K562 (cell line): ENCODE measurements at regions not wholly inside any gene's neighbourhood (a gene's known extent, or its start where the extent isn't known, plus 50 kb on each side); places are given as distances from the start of the nearest gene placed in this dataset.

Experiments
- ATAC-seq: fragments of 200-7000 bp; cut with Tn5 transposase; 3 replicates; pipeline ENCODE4 v1.9.1; 2020; ENCODE audit warnings: moderate library complexity
- BruUV-seq: library from RNA; stranded (reverse); fragments of 400-500 nt; replicated peaks from 2 replicates; lab custom pipeline; 2021; lab: Mats Ljungman, UMichigan
- CTCF ChIA-PET: fragments of 300-600 bp; formaldehyde crosslinking; extraction: SDS; loops from one replicate; lab custom pipeline; 2021; ENCODE audit warnings: low intra/inter-chr PET ratio; lab: Yijun Ruan, JAX
- POLR2A ChIA-PET: fragments of 300-600, 350-650 bp; sonication (Branson Sonifier 250); formaldehyde crosslinking; extraction: SDS; loops from one replicate; lab custom pipeline; 2021; ENCODE audit warnings: antibody characterized with exemption, inconsistent platforms; lab: Yijun Ruan, JAX
- DNase-seq, 4 experiments: peaks; one replicate each; pipeline versions ENCODE4 v3.0.0 to v3.0.0-alpha.2; 2011 to 2018; ENCODE audit warnings: low spot score in 3 of 4, mixed read lengths in 3 of 4; ENCODE audit errors: extremely low read depth in 1 of 4
- FAIRE-seq: peaks from 2 replicates; lab custom pipeline; 2011; peaks lifted over from hg19 to GRCh38; lab: Jason Lieb, UNC
- H2AFZ ChIP-seq: 2 replicates; pipeline ENCODE4 v1.6.0; 2011; ENCODE audit warnings: low read depth, low read length, control low read depth, inconsistent platforms
- H3K27ac ChIP-seq: fragments of 200-600 bp; 3 replicates; pipeline ENCODE4 v1.8.0; 2011; ENCODE audit warnings: low read depth, mild to moderate bottlenecking, control low read depth, inconsistent platforms, low read length, moderate library complexity, mixed read lengths; ENCODE audit errors: extremely low read depth
- H3K27me3 ChIP-seq, 2 experiments: fragments of 300-600 bp in 1 of 2; 2 replicates in 1 of 2; 3 replicates in 1 of 2; pipeline versions ENCODE4 v1.6.0 to v1.8.0; 2011; ENCODE audit warnings: inconsistent platforms in 2 of 2, low read length in 2 of 2, mild to moderate bottlenecking in 1 of 2, mixed read lengths in 1 of 2, moderate library complexity in 1 of 2; ENCODE audit not compliant: control insufficient read depth in 2 of 2, insufficient read depth in 2 of 2
- H3K36me3 ChIP-seq: fragments of 300-600 bp; 3 replicates; pipeline ENCODE4 v1.8.0; 2011; ENCODE audit warnings: mild to moderate bottlenecking, low read length, inconsistent platforms; ENCODE audit not compliant: control insufficient read depth, insufficient read depth
- H3K4me1 ChIP-seq, 2 experiments: fragments of 200-600 bp in 1 of 2; replicated peaks in 1 of 2; 2 replicates in 1 of 2; 3 replicates in 1 of 2; pipeline versions ENCODE4 v1.5.1 to v1.8.0; 2011; ENCODE audit warnings: inconsistent platforms in 2 of 2, low read length in 2 of 2, mild to moderate bottlenecking in 1 of 2, mixed read lengths in 1 of 2, moderate library complexity in 1 of 2; ENCODE audit not compliant: control insufficient read depth in 2 of 2, insufficient read depth in 2 of 2
- H3K4me2 ChIP-seq: 2 replicates; pipeline ENCODE4 v1.6.1; 2011; ENCODE audit warnings: low read length, control low read depth, inconsistent platforms, mixed read lengths; ENCODE audit not compliant: insufficient read depth
- H3K4me3 ChIP-seq: fragments of 200-600 bp; sonication (generic), shearing (Covaris generic); 2 replicates; pipeline ENCODE4 v1.5.1; 2016; ENCODE audit warnings: control low read depth, inconsistent platforms
- H3K79me2 ChIP-seq: fragments of 200-600 bp; 3 replicates; pipeline ENCODE4 v1.8.0; 2011; ENCODE audit warnings: low read length, inconsistent platforms; ENCODE audit not compliant: control insufficient read depth, insufficient read depth
- H3K9ac ChIP-seq, 2 experiments: 2 replicates each; pipeline versions ENCODE4 v1.6.0 to v1.6.1; 2011; ENCODE audit warnings: low read depth in 2 of 2, low read length in 2 of 2, control low read depth in 1 of 2, inconsistent platforms in 1 of 2, mild to moderate bottlenecking in 1 of 2, mixed read lengths in 1 of 2; ENCODE audit not compliant: insufficient read depth in 1 of 2
- H3K9me1 ChIP-seq: one replicate; pipeline ENCODE4 v1.6.0; 2011; ENCODE audit warnings: inconsistent platforms, mild to moderate bottlenecking, low read length, moderate library complexity; ENCODE audit not compliant: control insufficient read depth, insufficient read depth
- H3K9me3 ChIP-seq: replicated peaks from 2 replicates; pipeline ENCODE4 v1.5.1; 2011; ENCODE audit warnings: low read depth, low read length, inconsistent platforms; ENCODE audit not compliant: control insufficient read depth, insufficient read depth
- H4K20me1 ChIP-seq: replicated peaks from 2 replicates; pipeline ENCODE4 v1.6.1; 2011; ENCODE audit warnings: low read length, inconsistent platforms, mixed read lengths; ENCODE audit not compliant: control insufficient read depth, insufficient read depth
- CTCF ChIP-seq, 3 experiments: IDR thresholded peaks in 2 of 3; conservative IDR thresholded peaks in 1 of 3; 2 replicates each; pipeline ENCODE4 v1.5.1; 2011 to 2012; ENCODE audit warnings: low read length in 3 of 3, mild to moderate bottlenecking in 3 of 3, control low read depth in 2 of 3, improper control_type of control experiment in 1 of 3, inconsistent platforms in 1 of 3, low read depth in 1 of 3, mixed read lengths in 1 of 3, moderate library complexity in 1 of 3; ENCODE audit not compliant: insufficient read depth in 2 of 3
- HEY1 ChIP-seq: fragments of 250-450 bp; sonication (Bioruptor Pico); IDR thresholded peaks from 2 replicates; pipeline ENCODE4 v1.5.0; 2020; ENCODE audit warnings: mild to moderate bottlenecking, moderate library complexity, borderline replicate concordance
- KLF1 ChIP-seq: fragments of 450-650 bp; IDR thresholded peaks from 2 replicates; pipeline ENCODE4 v1.6.1; 2016; ENCODE audit warnings: missing genetic modification characterization, missing compliant biosample characterization
- KLF10 ChIP-seq: fragments of 250-450 bp; sonication (Bioruptor Pico); IDR thresholded peaks from 2 replicates; pipeline ENCODE4 v1.6.1; 2021; ENCODE audit warnings: matching md5 sums
- PCBP2 ChIP-seq: fragments of 200-400 bp; formaldehyde crosslinking; IDR thresholded peaks from 2 replicates; pipeline ENCODE4 v1.6.1; 2018; ENCODE audit warnings: low read length, low read depth, mild to moderate bottlenecking, moderate library complexity; ENCODE audit not compliant: poor library complexity, severe bottlenecking
- PML ChIP-seq: IDR thresholded peaks from 2 replicates; pipeline ENCODE4 v1.6.1; 2012; ENCODE audit warnings: low read length, inconsistent platforms
- POLR2B ChIP-seq: fragments of 450-650 bp; IDR thresholded peaks from 2 replicates; pipeline ENCODE4 v1.6.1; 2018; ENCODE audit warnings: low read depth; ENCODE audit not compliant: partially characterized antibody
- SRSF7 ChIP-seq: fragments of 200-400 bp; formaldehyde crosslinking; optimal IDR thresholded peaks from 2 replicates; pipeline ENCODE3; 2017; ENCODE audit warnings: mild to moderate bottlenecking, low read depth, low read length
- TBP ChIP-seq: optimal IDR thresholded peaks from 2 replicates; pipeline ENCODE3; 2011; ENCODE audit warnings: low read depth, low read length, improper control_type of control experiment
- ZNF121 ChIP-seq: sonication (generic); formaldehyde crosslinking; conservative IDR thresholded peaks from 2 replicates; pipeline ENCODE4 v1.8.0; 2022; ENCODE audit warnings: missing genetic modification reagents
- ZNF445 ChIP-seq: fragments of 250-450 bp; sonication (Bioruptor Pico); IDR thresholded peaks from 2 replicates; pipeline ENCODE4 v1.4.0; 2020; ENCODE audit warnings: low read depth, mild to moderate bottlenecking, moderate library complexity
- ZNF609 ChIP-seq: sonication (generic); formaldehyde crosslinking; IDR thresholded peaks from 2 replicates; pipeline ENCODE4 v1.8.1; 2023; ENCODE audit warnings: missing genetic modification reagents, mild to moderate bottlenecking, borderline replicate concordance
- ZNF696 ChIP-seq: fragments of 250-450 bp; sonication (Bioruptor Pico); conservative IDR thresholded peaks from 2 replicates; pipeline ENCODE4 v1.4.0; 2020; ENCODE audit warnings: mild to moderate bottlenecking, moderate library complexity
- WGBS: fragments of 100-300 bp; shearing (Covaris generic); methylation state at CpG from one replicate; pipeline ENCODE4 v1.1.6; 2016; ENCODE audit warnings: low coverage, mixed read lengths; ENCODE audit not compliant: insufficient coverage; ENCODE audit errors: missing lambda C conversion rate; 5-methylcytosine and 5-hydroxymethylcytosine counted together
- in situ Hi-C: fragments of 300-500 bp; cut with MboI; formaldehyde crosslinking; loops from 4 replicates; pipeline ENCODE4 v1.15.0; 2018; ENCODE audit warnings: inconsistent platforms, mixed read lengths
- intact Hi-C: fragments of 100-400 bp; cut with micrococcal nuclease; formaldehyde crosslinking; loops from 2 replicates; pipeline ENCODE4 v1.14.2; 2022

GRCh38 chr21:16133248-16133647, 403.5 kb downstream of the USP25 start:
- FAIRE-seq (no peak), ATAC-seq (no peak), DNase-seq (no peak)
- intact Hi-C loops: no loop called here
- Histone ChIP-seq H3K36me3 (no peaks in the 10 kb centered on the region), H3K9me1 (no peaks in the 10 kb centered on the region), H3K4me1 (no peaks in the 10 kb centered on the region), H2AFZ (no peak overlapping the region), H3K9ac (no peak overlapping the region), H3K9me3 (no peaks in the 10 kb centered on the region), H3K4me3 (no peak overlapping the region), H3K27ac (no peak overlapping the region), H3K27me3 (no peaks in the 10 kb centered on the region), H4K20me1 (no peaks in the 10 kb centered on the region), H3K4me2 (no peak overlapping the region), H3K79me2 (no peaks in the 10 kb centered on the region)
- in situ Hi-C loops: no loop called here
- TF ChIP-seq ZNF609 (no peak), CTCF (IDR thresholded peaks at IDR 0.05 in 2 of 3, conservative IDR thresholded peaks at IDR 0.05 in 1 of 3; ENCODE audit: insufficient read depth in 2 of 3, low read depth in 1 of 3, low read length in 3 of 3) (no peak), ZNF445 (CRISPR knock-in tag) (no peak), HEY1 (CRISPR knock-in tag) (no peak), PCBP2 (no peak), KLF1 (no peak), POLR2B (no peak), TBP (no peak), KLF10 (CRISPR knock-in tag) (no peak), ZNF696 (no peak), SRSF7 (no peak), PML (no peak), ZNF121 (no peak)
- POLR2A ChIA-PET: no interaction called here
- BruUV-seq: no TSS peak
- CTCF ChIA-PET: no interaction called here
- 0% methylated on average over 11 of the region's 11 CpGs for WGBS
